ENCODE measurements at regions not wholly inside any gene's neighbourhood (a gene's known extent, or its start where the extent isn't known, plus 50 kb on each side); places are given as distances from the start of the nearest gene placed in this dataset.
"Not testable (repeated sequence)": the region's sequence is repeated elsewhere in the genome, so short reads cannot be mapped to it uniquely, and the experiment has no call there.

DNA sequence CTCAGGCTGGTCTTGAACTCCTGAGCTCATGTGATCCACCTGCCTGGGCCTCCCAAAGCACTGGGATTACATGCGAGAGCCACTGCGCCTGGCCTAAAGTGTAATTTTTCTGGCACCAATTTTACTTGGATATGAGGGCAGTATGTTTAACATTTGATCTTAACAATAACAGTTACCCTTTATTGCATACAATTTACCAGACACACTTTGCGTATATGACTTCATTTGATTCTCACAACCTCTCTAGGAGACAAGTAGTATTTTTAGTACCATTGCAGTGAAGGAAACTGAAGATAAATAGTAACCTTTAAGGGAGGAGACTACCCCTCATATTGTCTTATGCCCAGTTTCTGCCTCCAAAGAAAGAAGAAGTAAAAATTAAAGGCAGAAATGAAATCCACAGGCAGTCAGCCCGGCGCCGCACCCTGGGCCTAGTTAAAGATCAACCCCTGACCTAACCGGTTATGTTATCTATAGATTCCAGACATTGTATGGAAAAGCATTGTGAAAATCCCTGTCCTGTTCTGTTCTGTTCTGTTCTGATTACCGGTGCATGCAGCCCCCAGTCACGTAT is 54.0 kb downstream of the CYP26A1 start:
- not testable (repeated sequence) for H3K4me3 ChIP-seq (ENCODE audit: low read depth in 1 of 2, low read length in 2 of 2); H3K4me1 ChIP-seq (ENCODE audit: insufficient read depth, low read length); H3K36me3 ChIP-seq (ENCODE audit: insufficient read depth, low read length); H3K27me3 ChIP-seq (ENCODE audit: control insufficient read depth in 1 of 2, insufficient read depth in 2 of 2, low read length in 2 of 2); H3K9me3 ChIP-seq (ENCODE audit: low read length); H3K9ac ChIP-seq (ENCODE audit: low read length); H3K27ac ChIP-seq (ENCODE audit: low read depth, low read length)

DNA sequence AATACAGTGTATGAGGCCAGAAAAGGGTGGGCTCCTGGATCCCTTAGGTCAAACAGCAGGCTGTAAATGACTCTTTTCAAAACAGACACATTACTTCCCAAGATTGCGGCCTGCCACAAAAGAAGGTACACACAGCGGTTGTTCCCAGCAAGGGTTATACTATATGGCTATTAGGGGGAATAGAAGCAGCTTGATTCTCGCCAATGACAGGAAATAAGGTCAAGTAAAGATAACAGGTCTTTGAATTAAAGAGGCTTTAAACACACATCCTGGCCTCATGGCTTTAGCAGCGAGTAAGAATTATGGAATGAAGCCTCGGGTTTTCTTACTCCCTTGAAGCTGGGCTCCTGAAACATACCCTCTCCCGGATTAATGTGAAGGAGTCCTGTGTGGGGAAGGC is 58.3 kb downstream of the CYP26A1 start:
- no peak overlapping the region for H3K4me3 ChIP-seq (ENCODE audit: low read depth in 1 of 2, low read length in 2 of 2)
- H3K27ac ChIP-seq (ENCODE audit: low read depth, low read length), result no peak overlapping the region
- H3K4me1 ChIP-seq (ENCODE audit: insufficient read depth, low read length), result no peaks in the 10 kb centered on the region
- no peaks in the 10 kb centered on the region for H3K27me3 ChIP-seq (ENCODE audit: control insufficient read depth in 1 of 2, insufficient read depth in 2 of 2, low read length in 2 of 2)
- H3K36me3 ChIP-seq (ENCODE audit: insufficient read depth, low read length), result no peaks in the 10 kb centered on the region
- no peak overlapping the region for H3K9ac ChIP-seq (ENCODE audit: low read length)
- no peaks in the 10 kb centered on the region for H3K9me3 ChIP-seq (ENCODE audit: low read length)

DNA sequence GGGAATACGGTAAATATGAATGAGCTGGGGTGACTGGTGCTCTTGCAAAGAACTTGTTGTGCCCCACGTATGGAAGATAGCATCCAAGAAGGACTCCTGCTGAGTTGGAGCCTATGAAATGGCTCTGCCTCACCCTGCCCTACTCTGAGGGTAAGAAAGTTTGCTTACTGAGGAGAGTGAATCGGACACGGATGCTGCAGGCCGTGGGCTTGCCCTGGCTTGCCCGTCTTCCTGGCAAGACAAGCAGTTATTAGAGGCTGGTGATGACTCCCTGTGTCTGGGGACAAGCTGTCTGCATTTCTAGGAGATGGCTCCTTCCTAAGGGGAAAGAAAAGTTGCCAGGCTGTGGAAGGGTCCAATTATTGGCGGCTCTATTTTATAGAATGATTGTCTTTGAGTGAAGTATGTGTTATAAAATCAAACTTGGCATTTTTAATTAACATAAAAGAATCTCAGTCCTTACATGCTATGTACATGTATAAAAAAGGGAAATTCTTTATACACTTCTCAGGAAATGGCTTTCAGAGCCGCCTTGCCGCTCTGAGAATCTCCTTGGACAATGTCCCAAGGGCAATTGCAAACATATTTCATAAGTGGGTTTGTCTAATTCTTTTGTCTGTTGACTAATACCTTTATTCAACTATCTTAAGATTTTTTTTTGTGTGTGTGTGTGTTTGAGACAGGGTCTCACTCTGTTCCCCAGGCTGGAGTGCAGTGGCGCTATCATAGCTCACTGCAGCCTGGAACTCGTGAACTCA is 64.6 kb downstream of the CYP26A1 start:
- Histone ChIP-seq H3K4me3 (ENCODE audit: low read depth in 1 of 2, low read length in 2 of 2) (no peak overlapping the region), H3K27me3 (ENCODE audit: control insufficient read depth in 1 of 2, insufficient read depth in 2 of 2, low read length in 2 of 2) (no peaks in the 10 kb centered on the region), H3K36me3 (ENCODE audit: insufficient read depth, low read length) (no peaks in the 10 kb centered on the region), H3K4me1 (ENCODE audit: insufficient read depth, low read length) (no peaks in the 10 kb centered on the region), H3K9ac (ENCODE audit: low read length) (no peak overlapping the region), H3K27ac (ENCODE audit: low read depth, low read length) (no peak overlapping the region), H3K9me3 (ENCODE audit: low read length) (no peaks in the 10 kb centered on the region)

DNA sequence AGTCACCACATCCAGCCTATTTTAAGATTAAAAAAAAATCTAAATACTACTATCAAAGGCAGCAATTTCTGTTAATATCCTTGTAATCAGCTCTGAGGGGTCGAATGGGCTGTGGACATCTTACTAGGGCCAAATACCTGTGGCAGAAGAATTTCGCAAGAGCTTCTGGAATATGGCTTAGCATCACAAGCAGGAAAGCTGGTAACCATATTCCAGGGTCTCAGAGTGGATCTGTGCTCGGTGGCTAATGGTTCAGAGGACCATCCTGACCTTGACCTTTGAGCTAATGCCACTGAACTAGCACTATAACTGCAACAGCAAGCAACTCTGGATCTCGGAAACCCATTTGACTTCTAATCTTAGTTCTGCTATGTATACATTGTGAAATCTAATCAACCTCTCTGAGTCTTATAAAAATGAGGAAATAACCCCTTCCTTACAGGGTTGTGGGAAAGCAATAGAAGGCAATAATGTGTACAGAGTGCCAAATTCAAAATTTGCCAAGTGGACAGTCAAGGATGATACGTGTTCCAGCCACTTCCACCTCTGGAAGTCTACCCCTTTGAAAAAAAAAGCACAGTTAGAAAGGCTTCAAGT is 65.5 kb downstream of the CYP26A1 start:
- no peak overlapping the region for H3K9ac ChIP-seq (ENCODE audit: low read length)
- no peak overlapping the region for H3K4me3 ChIP-seq (ENCODE audit: low read depth in 1 of 2, low read length in 2 of 2)
- H3K9me3 ChIP-seq (ENCODE audit: low read length), result no peaks in the 10 kb centered on the region
- H3K27me3 ChIP-seq (ENCODE audit: control insufficient read depth in 1 of 2, insufficient read depth in 2 of 2, low read length in 2 of 2), result no peaks in the 10 kb centered on the region
- H3K4me1 ChIP-seq (ENCODE audit: insufficient read depth, low read length), result no peaks in the 10 kb centered on the region
- no peaks in the 10 kb centered on the region for H3K36me3 ChIP-seq (ENCODE audit: insufficient read depth, low read length)
- H3K27ac ChIP-seq (ENCODE audit: low read depth, low read length), result no peak overlapping the region

DNA sequence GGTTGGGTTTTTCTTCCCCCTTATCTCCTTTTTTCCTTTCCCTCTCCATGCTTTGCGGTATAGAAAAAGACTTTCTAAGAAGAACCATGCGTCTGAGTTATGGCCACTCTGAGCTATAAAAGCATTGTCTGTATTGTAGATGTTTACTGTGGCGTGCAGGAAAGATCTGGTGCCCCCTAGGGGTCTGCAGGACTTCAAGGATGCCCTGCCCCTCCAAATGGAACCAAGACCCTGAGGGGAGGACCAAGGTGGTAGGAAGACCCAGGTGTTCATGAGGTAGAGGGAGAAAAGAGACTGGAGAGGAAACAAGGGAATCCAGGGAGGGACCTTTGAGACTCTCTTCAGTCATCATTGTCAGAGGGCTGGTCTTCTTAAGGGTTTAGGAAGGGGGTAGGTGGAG is 68.8 kb downstream of the CYP26A1 start:
- H3K9me3 ChIP-seq (ENCODE audit: low read length), result no peaks in the 10 kb centered on the region
- H3K4me1 ChIP-seq (ENCODE audit: insufficient read depth, low read length), result no peaks in the 10 kb centered on the region
- H3K27me3 ChIP-seq (ENCODE audit: control insufficient read depth in 1 of 2, insufficient read depth in 2 of 2, low read length in 2 of 2), result no peaks in the 10 kb centered on the region
- H3K36me3 ChIP-seq (ENCODE audit: insufficient read depth, low read length), result no peaks in the 10 kb centered on the region
- no peak overlapping the region for H3K27ac ChIP-seq (ENCODE audit: low read depth, low read length)
- H3K4me3 ChIP-seq (ENCODE audit: low read depth in 1 of 2, low read length in 2 of 2), result no peak overlapping the region
- no peak overlapping the region for H3K9ac ChIP-seq (ENCODE audit: low read length)

DNA sequence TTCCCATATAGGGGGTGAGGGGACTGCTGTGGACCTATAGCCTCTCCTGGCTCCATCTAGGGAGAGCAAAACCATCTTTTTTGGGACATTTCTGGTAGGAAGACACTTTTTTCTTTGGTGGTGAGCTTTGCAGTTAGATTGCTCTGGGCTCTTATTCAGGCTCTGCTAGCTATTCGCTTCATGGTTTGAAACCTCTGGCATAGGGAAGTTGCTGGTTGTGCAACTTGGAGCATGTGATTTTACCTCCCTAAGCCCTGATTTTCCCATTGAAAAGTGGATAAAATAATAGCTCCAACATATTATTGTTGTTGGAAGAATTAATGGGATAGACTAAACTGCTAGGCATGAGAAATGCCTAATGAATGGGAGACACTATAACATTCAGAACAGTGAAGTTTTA is 69.6 kb downstream of the CYP26A1 start:
- Histone ChIP-seq H3K27me3 (ENCODE audit: control insufficient read depth in 1 of 2, insufficient read depth in 2 of 2, low read length in 2 of 2) (no peaks in the 10 kb centered on the region), H3K4me3 (ENCODE audit: low read depth in 1 of 2, low read length in 2 of 2) (no peak overlapping the region), H3K4me1 (ENCODE audit: insufficient read depth, low read length) (no peaks in the 10 kb centered on the region), H3K9ac (ENCODE audit: low read length) (no peak overlapping the region), H3K9me3 (ENCODE audit: low read length) (no peaks in the 10 kb centered on the region), H3K27ac (ENCODE audit: low read depth, low read length) (no peak overlapping the region), H3K36me3 (ENCODE audit: insufficient read depth, low read length) (no peaks in the 10 kb centered on the region)

DNA sequence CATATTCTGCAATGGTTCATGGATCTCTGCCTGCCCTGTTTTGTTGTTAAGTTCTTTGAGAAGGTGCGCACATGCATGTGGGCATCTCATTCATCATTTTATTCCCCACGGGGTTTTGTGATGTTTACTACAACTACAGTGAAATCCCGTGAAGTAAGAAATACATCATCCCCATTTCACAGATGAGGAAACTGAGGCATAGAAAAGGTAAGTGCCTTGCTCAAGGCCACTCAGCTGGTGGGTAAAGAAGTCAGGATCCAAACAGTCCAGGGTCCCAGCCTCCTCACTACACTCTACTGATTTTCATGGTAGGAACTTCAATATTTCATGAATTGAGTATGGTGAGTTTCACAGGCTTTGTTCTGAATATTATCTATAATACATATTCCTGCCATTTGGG is 72.6 kb downstream of the CYP26A1 start:
- no peaks in the 10 kb centered on the region for H3K9me3 ChIP-seq (ENCODE audit: low read length)
- no peak overlapping the region for H3K27ac ChIP-seq (ENCODE audit: low read depth, low read length)
- H3K4me1 ChIP-seq (ENCODE audit: insufficient read depth, low read length), result no peaks in the 10 kb centered on the region
- no peak overlapping the region for H3K4me3 ChIP-seq (ENCODE audit: low read depth in 1 of 2, low read length in 2 of 2)
- no peaks in the 10 kb centered on the region for H3K27me3 ChIP-seq (ENCODE audit: control insufficient read depth in 1 of 2, insufficient read depth in 2 of 2, low read length in 2 of 2)
- H3K36me3 ChIP-seq (ENCODE audit: insufficient read depth, low read length), result no peaks in the 10 kb centered on the region
- H3K9ac ChIP-seq (ENCODE audit: low read length), result no peak overlapping the region

DNA sequence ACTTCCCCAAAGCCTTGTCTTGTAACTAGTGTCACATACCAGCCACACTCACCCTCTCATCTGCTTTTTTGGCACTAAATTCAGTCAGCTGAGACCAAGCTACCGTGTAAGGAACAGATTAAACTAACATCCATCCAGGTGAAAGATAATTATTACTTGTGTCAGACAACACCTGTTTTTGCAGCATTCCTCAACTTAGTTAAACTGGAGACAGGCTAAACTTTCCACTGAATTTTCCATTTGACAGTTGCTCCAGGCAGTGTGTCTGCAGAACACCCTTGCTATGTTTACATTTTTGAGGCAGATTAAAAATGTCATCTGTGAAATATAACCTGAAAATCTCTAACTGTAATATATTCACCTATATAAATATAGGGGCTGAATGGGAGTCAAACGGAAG is 73.6 kb downstream of the CYP26A1 start:
- H3K9ac ChIP-seq (ENCODE audit: low read length), result no peak overlapping the region
- no peaks in the 10 kb centered on the region for H3K9me3 ChIP-seq (ENCODE audit: low read length)
- no peak overlapping the region for H3K27ac ChIP-seq (ENCODE audit: low read depth, low read length)
- H3K4me1 ChIP-seq (ENCODE audit: insufficient read depth, low read length), result no peaks in the 10 kb centered on the region
- no peaks in the 10 kb centered on the region for H3K27me3 ChIP-seq (ENCODE audit: control insufficient read depth in 1 of 2, insufficient read depth in 2 of 2, low read length in 2 of 2)
- H3K36me3 ChIP-seq (ENCODE audit: insufficient read depth, low read length), result no peaks in the 10 kb centered on the region
- H3K4me3 ChIP-seq (ENCODE audit: low read depth in 1 of 2, low read length in 2 of 2), result no peak overlapping the region

DNA sequence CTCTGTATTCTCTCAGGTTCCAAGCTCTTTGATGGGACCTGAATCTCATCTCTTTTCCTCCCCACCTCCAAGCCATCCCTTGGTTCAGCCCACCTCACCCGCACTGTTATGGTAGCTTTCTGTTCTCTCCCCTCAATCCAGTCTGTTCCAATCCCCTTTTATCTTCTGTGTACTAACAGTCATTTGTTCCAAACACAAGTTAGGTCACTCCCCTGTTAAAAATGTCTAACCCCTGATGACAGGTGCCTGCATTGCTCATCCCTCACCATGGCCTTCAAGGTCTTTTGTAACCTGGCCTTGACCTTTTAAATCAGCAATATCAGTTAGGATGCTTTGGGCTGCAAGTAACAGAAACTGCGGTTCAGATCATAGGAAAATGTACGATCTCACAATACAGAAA is 74.8 kb downstream of the CYP26A1 start:
- H3K9me3 ChIP-seq (ENCODE audit: low read length), result no peaks in the 10 kb centered on the region
- no peaks in the 10 kb centered on the region for H3K4me1 ChIP-seq (ENCODE audit: insufficient read depth, low read length)
- no peaks in the 10 kb centered on the region for H3K27me3 ChIP-seq (ENCODE audit: control insufficient read depth in 1 of 2, insufficient read depth in 2 of 2, low read length in 2 of 2)
- no peak overlapping the region for H3K9ac ChIP-seq (ENCODE audit: low read length)
- no peaks in the 10 kb centered on the region for H3K36me3 ChIP-seq (ENCODE audit: insufficient read depth, low read length)
- H3K4me3 ChIP-seq (ENCODE audit: low read depth in 1 of 2, low read length in 2 of 2), result no peak overlapping the region
- H3K27ac ChIP-seq (ENCODE audit: low read depth, low read length), result no peak overlapping the region

DNA sequence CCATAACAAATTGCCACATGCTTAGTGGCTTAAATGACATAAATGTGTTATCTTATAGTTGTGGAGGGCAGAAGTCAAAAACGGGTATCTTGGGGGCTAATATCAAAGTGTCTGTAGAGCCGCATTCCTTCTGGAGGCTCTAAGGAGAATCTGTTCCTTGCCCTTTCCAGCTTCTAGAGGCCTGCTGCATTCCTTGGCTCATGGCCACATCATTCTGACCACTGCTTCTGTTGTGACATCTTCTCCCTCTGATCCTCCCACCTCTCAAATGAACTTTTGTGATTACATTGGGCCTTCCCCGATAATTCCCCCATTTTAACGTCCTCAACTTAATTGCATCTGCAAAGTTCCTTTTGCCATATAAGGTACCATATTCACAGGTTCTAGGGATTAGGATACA is 76.1 kb downstream of the CYP26A1 start:
- H3K27ac ChIP-seq (ENCODE audit: low read depth, low read length), result no peak overlapping the region
- H3K4me3 ChIP-seq (ENCODE audit: low read depth in 1 of 2, low read length in 2 of 2), result no peak overlapping the region

DNA sequence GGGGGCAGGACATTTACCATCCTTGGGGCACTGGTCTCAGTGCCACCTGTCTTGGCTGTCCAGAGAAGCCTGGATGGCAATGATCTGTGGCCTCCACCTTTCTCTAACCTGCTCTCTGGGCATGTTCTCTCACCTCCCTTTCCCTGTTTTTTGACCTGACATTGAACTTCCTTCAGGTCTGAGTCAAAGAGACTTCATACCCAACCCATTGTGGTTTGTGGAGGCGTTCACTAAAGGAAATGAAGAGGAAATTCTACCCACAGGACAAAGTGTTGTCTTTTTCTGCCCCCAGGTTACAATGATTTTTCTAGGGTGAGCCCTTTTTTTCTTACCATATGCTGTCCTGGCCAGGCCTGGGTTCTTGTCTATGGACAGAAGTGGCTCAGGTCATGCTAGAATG is 76.6 kb downstream of the CYP26A1 start:
- H3K27ac ChIP-seq (ENCODE audit: low read depth, low read length), result no peak overlapping the region
- no peaks in the 10 kb centered on the region for H3K27me3 ChIP-seq (ENCODE audit: control insufficient read depth in 1 of 2, insufficient read depth in 2 of 2, low read length in 2 of 2)

More for the DNA sequence above, 76.1 kb downstream of the CYP26A1 start:
- no peaks in the 10 kb centered on the region for H3K9me3 ChIP-seq (ENCODE audit: low read length)
- H3K4me1 ChIP-seq (ENCODE audit: insufficient read depth, low read length), result no peaks in the 10 kb centered on the region
- H3K9ac ChIP-seq (ENCODE audit: low read length), result no peak overlapping the region
- no peaks in the 10 kb centered on the region for H3K27me3 ChIP-seq (ENCODE audit: control insufficient read depth in 1 of 2, insufficient read depth in 2 of 2, low read length in 2 of 2)
- H3K36me3 ChIP-seq (ENCODE audit: insufficient read depth, low read length), result no peaks in the 10 kb centered on the region

More for the DNA sequence above, 76.6 kb downstream of the CYP26A1 start:
- Histone ChIP-seq H3K9ac (ENCODE audit: low read length) (no peak overlapping the region), H3K9me3 (ENCODE audit: low read length) (no peaks in the 10 kb centered on the region), H3K4me3 (ENCODE audit: low read depth in 1 of 2, low read length in 2 of 2) (no peak overlapping the region), H3K4me1 (ENCODE audit: insufficient read depth, low read length) (no peaks in the 10 kb centered on the region), H3K36me3 (ENCODE audit: insufficient read depth, low read length) (no peaks in the 10 kb centered on the region)

Data from muscle layer of colon (tissue), 2 donors.